Activated CD4-positive, alpha-beta T cell treated with anti-CD3 and anti-CD28 coated beads, Interleukin-2, amount 50 U/mL, for 24 hours (primary cell): ENCODE measurements at regions not wholly inside any gene's neighbourhood (a gene's known extent, or its start where the extent isn't known, plus 50 kb on each side); places are given as distances from the start of the nearest gene placed in this dataset.
"Not testable (repeated sequence)": the region's sequence is repeated elsewhere in the genome, so short reads cannot be mapped to it uniquely, and the experiment has no call there.

Experiments used
- DNase-seq, 2 donors: peaks; one replicate each; pipeline ENCODE4 v3.0.0-alpha.2; 2020; ENCODE audit warnings: low read depth in 1 of 2, low spot score in 1 of 2

DNA sequence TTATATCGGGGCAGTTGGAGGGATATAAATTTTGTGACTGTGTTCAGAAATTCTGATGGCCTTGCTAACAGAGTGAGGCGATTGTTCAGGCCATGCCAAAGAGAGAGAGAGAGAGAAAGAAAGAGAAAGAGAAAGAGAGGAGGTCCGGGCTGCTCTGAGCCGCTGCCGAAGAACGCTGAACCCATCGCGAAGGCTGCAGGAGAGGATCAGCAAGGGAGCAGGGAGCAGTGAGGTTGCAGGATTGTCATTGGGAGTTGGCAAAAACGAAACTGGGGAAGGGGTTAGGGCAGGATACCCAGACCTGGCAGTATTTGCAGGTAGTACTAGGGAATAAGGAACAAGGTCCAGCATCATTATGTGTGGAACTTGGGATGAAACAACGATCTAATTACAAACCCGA lies 537.1 kb downstream of the INSC start:
- DNase-seq = no peak

DNA sequence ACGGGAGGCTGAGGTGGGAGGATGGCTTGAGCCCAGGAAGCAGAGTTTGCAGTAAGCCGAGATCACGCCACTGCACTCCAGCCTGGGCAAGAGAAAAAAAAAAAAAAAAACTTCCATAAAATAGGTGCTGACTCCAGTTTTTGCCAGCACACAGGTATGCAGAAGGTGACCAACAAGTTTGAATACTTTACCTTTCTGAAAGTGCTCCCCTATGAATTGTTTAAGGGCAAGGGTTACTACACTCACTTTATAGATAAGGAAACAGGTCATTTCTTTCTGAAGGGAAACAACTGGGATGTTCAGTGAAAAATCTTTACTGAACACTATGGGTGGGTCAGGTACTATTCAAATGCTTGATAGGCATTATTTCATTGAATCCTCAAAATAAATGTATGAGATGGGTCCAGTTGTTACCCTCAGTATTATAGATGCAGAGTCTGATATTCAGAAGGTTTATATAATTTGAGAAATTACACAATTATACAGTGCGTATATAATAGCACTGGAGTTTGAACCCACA lies 538.5 kb downstream of the INSC start:
- no peak for DNase-seq

DNA sequence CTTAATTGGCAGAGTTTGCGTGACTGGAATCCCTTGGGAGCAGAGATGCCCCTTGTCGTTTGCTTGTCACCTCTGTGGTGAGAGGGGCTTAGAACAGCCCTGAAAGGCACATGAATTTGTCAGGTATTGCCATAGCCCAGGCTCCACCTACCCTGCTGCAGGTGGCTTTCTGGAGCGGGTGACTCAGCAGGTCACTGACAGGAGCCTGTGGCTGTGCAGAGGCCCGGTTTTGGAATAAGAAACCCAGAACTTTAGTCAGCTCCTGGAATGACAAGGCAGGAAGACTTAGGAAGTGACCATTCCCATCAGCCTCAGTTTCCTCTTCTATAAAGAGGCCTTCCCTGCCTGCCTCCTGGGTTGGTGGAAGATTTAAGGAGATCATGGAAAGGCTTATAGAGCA lies 539.7 kb downstream of the INSC start:
- no peak for DNase-seq

DNA sequence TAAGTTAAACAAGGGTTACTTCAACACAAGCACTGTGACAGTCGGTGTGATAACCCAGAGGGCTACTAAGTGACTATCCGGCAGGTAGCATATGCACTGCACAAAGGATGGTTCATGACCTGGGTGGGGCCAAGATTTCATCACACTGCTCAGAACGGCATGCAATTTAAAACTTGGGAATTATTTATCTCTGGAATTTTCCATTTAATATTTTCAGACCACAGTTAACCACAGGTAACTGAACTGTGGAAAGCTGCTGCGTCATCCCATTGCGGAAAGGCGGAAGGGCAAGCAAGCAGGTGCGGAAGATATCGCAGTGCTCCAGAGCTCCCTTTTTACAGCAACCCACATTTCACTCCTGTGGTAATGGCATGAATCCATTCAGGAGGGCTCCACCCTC lies 540.8 kb downstream of the INSC start:
- no peak for DNase-seq

DNA sequence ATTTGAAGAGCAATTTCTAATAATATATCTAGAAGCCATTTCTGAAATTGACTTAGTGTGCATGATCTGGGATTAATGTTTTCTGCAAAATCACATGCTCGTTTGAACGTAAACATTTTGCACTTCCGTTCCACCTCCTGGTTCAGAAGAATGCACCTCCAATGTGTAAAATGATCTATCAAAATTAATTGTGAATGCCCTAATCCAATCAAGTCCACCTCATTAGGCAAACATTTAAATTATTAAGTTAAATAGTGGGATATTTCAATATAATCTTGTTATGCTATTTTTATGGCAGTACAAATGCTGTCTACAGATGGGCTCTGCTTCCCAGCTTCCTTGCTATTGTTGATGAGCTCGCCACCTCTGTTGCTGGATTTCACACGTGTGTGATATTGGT lies 542.5 kb downstream of the INSC start:
- no peak for DNase-seq

DNA sequence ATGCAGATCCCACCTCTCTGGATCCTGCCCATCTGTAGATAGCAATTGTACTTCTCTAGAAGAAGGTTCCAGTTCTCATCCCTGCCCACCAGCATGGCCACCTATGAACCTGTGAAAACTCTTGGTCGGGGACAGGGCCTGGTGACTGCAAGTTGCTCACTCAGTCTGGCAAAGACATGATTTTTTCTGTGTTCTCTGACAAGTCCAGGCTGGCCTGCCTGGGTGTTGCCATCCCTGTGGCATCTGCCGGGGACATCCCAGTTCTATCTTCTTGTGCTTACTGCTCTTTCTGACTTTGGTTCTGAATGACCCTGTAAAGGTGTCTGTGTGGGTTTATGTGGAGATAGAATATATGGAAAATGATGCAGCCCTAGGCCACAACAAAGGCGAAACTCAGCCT lies 545.8 kb downstream of the INSC start:
- no peak for DNase-seq

DNA sequence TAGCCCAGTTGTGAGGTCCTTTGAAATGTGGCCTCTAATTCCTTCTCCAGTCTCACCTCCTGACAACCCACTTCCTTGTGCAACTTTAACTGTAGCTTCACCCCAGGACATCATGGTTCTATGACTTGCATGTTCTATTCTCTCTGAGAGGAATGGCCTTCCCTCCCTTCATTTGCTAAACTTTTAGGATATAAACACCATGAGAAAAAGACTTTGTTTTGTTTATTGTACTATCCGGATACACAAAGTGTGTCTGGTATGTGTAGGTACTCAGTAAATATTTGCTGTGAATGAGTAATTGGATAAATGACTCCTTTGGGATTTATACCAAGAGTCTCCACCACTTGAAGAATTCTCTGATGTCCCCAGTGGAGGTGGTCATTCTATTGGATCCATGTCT lies 547.6 kb downstream of the INSC start:
- DNase-seq = no peak

DNA sequence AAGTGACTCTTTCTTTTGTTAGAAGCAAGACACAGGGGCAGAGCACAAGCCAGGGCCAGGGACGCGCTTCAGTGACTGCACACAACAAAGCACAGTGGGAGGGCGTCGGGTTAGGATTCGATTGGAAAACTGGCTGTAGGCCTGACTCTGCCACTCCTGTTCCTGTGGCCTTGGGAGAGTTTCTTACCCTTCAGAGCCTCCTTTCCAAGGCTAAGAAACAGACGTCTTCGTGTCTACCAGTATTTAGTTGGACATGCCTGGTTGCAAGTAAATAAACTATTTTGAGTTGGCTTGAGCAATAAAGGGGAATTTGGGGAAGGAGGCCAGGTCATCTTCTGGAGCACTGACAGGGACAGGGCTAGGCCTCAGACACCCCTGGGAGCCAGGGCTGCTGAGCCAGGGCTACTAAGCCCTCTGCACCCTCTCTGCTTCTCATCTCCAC lies 549.1 kb downstream of the INSC start:
- DNase-seq = no peak

DNA sequence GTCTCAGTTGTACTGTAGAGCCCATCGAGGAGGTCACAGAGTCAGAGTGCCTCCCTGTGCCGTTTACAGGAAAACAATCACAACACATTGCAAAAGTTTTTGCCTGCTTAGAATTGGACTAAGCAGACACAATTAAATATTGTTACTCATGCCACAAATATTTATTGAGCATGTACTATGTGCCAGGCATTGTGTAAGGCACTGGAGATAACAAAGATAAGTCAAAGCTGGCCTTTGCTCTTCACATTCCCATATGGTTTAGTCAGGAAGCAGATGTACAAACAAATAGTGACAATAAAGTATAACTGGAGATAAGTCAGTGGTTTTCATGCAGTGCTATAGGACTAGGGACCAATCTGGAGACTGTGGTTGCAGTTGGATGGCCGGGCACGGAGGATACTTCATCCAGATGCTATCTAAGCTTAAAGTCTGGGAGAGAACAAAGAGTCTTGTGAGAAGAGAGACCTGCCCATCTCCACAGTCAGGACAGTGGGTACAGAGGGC lies 550.7 kb downstream of the INSC start:
- no peak for DNase-seq

DNA sequence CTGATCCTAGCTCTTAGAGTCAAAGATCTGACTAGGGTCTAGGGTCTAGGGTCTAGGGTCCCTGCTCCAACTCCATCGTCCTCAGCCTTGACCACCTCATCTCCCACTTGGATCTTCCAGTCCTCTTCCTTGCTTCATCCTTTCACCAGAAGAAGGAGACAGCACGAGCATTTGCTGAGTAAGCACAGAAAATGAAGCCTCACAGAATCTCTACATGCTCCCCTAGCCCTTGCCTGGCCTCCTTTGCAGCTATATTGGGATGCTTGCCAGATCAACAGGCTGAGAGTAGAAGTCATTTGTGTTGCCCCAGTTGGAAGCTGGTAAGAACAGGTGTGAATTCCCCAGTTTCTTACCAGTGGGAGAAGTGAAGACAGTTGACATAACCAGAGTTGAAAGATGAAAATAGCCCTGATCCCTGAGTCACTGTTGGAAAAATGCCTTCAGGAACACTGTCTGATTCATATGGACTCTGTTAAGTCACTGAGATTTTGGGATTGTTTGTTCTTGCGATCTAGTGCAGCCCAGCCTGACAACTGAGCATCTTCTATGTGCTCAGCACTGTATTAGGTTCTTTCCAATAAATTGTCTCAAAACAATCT lies 552.5 kb downstream of the INSC start:
- DNase-seq = no peak

DNA sequence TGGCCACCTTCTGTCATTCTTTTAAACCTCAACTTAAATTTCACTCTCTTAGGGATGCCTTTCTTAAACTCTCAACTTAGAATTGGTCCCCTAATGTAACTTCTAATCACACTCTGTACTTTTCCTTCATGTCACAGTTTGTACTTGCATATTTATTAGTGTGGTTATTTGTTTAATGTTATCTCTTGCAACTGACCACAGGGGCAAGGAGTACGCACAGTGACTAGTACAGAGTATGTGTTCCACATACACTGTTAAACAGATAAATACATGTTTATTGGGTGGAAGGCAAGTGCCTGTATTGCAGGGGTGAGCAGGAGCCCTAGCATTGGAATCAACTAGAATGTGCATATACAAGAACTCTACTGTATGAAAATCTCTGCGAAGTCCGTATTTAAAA lies 554.0 kb downstream of the INSC start:
- no peak for DNase-seq

DNA sequence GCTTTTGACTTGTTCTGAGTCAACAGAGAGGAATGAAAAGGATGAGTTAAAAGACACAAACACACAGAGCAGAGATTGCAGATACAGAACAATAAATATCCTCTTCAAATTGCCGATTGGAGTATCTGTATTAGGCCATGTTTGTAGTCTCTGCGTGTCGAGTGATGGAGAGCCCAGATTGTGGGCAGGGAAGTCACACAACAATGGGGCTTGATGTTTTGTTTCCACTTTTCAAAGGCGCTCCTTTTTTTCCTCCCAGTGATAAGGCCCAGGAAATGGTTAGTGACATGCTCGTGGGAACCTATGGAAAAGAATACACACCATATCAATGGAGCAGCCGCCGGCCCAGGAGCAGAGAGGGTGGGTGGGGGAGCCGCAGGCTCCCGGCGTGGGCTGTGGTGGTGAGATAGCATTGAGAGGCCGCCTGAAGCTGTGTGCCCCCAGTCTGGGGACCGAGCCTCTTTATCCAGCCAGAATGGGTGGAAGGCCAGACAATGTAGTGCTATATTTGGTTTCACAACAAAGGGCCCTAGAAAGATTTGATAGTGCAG lies 555.9 kb downstream of the INSC start:
- DNase-seq = no peak

DNA sequence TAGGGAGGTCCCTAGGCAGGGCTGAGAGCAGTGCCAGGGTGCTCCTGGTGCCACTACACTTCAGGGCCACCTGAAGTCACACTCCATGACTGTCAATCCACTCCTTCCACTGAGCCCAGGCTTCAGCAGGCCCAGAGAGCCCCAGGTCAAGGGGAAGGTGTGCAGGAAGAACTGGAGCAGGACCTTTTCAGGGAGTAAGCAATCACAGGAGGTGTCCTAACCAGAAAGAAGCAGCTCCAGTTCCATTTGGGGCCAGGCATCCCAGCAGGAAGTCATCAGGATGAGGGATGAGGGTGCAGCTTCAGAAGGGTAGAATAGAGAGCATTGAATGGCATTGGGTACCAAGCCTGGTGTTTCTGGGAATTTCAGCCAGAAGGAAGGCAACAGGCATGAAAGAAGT lies 556.5 kb downstream of the INSC start:
- DNase-seq = no peak

DNA sequence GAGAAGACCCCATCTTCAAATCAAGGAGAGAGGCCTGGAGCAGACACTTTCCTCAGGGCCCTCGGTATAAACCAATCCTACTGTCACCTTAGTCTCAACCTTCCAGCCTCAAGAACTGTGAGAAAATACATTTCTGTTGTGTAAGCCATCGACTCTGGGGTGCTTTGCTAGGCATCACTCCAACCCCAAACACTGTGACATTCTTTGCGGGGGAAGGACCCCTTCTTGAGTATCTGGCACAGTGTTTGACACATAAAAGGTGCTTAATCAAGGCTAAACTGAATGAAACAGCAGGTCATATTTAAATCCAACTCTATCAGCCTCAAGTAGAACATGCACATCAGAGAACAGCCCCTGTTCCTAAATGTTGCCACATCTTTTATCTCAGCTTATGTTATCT lies 558.1 kb downstream of the INSC start:
- DNase-seq = no peak

DNA sequence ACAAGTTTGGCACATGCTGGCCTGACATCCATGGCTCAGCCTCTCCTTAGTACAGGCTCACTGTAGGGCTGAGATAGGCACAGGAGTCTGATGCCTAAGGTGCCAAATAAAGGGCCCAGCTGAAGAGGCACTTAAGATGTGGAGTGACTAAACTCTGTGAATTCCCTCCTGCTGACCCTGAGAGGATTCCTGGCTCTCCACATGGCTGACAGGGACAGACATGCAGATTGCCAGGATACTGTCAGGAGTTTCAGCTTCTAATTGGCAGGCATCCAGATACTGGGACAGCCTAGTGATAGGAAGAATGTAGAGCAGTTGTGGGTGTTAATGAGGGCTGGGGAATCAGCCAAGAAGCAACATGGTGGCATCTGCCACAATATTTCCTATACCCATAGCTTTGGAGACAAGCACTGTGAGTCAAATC lies 558.7 kb downstream of the INSC start:
- no peak for DNase-seq

DNA sequence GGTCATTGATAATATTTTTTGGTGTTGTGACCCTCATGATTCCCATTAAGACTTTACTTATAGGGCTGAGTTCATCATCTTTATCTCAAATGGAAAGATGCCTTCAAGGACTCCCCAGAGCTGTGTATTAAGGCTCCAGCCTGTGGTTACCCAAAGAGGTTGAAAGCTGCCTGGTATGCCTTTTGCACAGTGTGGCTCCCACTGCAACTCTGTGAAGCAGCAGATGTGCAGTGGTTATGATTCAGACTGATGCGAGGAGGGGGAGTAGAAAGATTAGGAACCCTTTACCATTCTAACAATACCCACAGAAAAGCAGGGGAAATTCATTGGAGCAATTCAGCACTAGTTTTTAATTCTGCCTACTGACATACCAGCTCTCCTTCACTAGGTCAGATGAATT lies 560.0 kb downstream of the INSC start:
- no peak for DNase-seq

DNA sequence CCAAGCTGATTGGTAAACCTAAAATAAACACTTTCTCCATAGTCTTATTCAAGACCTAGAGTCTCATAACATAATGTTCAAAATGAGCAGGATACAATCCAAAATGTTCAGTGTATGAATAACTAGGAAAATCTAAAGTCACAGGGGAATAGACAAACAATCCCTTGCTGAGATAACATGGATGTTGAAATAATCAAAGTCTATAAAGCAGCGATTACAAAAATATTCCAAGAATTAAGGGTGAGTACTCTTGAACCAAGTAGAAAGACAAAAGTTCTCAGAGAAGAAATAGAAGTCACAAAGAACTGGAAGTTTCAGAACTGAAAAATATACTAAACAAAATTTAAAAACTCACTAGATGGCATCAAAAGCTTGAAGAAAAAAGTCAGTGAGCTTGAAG lies 561.0 kb downstream of the INSC start:
- no peak for DNase-seq

DNA sequence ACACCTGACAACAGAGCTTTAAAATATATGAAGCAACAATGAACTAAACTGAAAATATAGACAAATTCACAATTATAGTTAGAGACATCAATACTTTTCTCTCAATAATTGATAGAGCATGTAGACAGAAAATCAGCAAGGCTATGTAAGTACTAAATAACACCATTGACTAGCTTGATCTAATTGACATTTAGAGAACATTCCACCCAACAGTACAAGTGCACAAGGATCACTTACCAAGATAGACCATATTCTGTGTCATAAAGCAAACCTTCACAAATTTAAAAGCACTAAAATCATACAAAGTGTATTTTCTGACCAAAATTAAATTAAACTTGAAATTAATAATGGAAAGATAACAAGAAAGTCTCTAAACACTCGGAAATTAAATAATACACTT lies 562.5 kb downstream of the INSC start:
- DNase-seq = no peak

DNA sequence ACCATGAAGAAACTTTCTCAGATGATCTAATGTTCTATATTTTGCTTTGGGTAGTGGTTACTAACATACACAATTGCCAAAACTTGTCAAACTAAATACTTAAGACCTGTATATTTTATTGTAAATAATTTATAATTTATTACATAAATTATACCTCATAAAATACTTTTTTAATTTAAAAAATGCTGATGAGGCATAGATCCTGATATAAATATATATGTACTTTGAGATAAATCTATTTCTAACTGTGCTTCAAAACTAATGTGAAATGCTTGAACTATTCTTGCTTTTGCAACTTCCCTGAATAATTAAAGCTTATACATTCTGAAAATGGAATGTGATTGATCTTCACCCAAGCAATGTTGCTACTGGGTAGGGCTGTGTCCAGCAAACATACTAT lies 568.8 kb downstream of the INSC start:
- no peak for DNase-seq

DNA sequence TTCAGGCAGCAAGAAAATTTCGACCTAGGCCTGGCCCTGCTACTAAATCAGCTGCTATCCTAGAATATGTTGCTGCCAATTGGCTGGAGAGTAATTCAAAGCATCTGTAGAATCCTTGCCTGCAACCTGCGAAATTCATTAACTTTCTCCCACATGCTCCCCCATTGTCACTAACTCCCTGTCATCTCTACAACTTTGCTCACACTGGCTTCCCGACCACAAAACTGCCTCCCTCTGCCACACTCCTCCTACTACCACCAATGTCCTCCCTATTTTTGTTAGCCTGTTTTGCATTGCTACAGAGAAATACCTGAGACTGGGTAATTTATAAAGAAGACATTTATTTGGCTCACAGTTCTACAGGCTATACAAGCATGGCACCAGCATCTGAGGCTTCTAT lies 570.6 kb downstream of the INSC start:
- DNase-seq = no peak

DNA sequence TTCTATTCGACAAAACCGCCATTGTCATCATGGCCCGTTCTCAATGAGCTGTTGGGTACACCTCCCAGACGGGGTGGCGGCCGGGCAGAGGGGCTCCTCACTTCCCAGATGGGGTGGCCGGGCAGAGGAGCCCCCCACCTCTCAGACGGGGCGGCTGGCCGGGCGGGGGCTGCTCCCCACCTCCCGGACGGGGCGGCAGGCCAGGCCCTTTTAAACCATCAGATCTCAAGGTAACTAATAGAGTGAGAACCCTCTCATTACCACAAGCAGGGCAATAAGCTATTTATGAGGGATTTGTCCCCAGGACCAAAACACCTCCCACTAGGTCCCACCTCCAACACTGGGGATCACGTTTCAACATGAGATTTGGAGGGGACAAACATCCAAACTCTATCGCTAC lies 571.5 kb downstream of the INSC start:
- not testable (repeated sequence) for DNase-seq

DNA sequence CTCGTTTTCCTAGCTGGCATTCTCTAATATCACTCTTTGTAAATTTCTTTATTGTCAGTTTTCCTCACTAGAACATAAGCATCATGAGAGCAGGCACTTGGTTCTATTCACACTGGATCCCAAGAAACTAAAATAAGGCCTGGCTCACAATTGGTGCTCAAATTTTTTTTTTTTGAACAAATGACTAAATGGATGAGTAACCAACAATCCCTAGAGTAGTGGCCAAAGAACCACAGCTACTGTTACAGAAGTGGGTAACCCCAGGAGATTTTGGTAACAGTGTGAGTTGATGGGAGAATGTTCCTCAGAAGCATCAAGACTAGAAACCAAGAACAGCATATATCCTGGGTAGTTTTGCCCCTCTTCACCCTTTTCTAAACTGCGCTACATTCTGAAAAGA lies 572.6 kb downstream of the INSC start:
- no peak for DNase-seq

DNA sequence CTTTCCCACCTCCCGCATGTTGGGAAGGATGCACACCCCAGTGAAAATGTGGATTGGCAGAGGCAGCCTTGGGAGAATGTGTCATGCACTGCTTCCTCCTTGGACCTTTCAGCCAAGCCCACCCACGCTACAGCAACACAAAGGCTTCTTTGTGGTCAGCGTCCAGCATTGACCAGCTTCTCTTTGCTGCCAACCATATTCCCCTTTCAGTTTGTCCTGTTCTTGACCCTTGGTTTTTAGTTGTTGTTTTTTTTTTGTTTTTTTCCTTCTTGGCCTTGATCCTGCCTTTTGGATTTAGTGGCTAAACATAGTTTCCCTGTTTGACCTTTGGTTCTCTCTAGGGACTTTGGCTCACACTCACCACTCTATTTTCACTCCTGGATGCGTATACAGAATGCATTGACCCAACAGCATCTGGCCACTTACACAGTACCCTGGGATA lies 573.6 kb downstream of the INSC start:
- DNase-seq = no peak
